Peyer's patch (tissue), 4 donors: ENCODE measurements at regions not wholly inside any gene's neighbourhood (a gene's known extent, or its start where the extent isn't known, plus 50 kb on each side); places are given as distances from the start of the nearest gene placed in this dataset.

Source experiments
- DNase-seq, 3 donors: peaks; one replicate each; pipeline ENCODE4 v3.0.0-alpha.2; 2017 to 2019
- H3K27ac ChIP-seq, 4 donors: fragments of 200-600 bp; sonication (generic); one replicate each; pipeline ENCODE4 v1.5.1; 2016 to 2019
- H3K27me3 ChIP-seq, 2 donors: fragments of 200-600 bp; sonication (generic); one replicate each; pipeline ENCODE4 v1.5.1; 2019
- H3K36me3 ChIP-seq, 3 donors: fragments of 200-600 bp; sonication (generic); one replicate each; pipeline ENCODE4 v1.5.1; 2016 to 2019
- H3K4me1 ChIP-seq, 4 donors: fragments of 200-600 bp; sonication (generic); one replicate each; pipeline ENCODE4 v1.5.1; 2016 to 2019
- H3K4me3 ChIP-seq, 4 donors: fragments of 200-600 bp; sonication (generic); 1 replicate in 3 of 4; 2 replicates in 1 of 4; pipeline ENCODE4 v1.5.1; 2016 to 2019; ENCODE audit warnings: mild to moderate bottlenecking in 1 of 4
- H3K9me3 ChIP-seq, 4 donors: fragments of 200-600 bp; sonication (generic); one replicate each; pipeline ENCODE4 v1.5.1; 2016 to 2019; ENCODE audit warnings: mild to moderate bottlenecking in 1 of 4
- CTCF ChIP-seq, 6 experiments: fragments of 450-650 bp in 4 of 6; fragments of 200-600 bp in 2 of 6; sonication (generic) in 1 of 6; IDR thresholded peaks; one replicate each; pipeline ENCODE4 v1.5.1; 2017 to 2019; ENCODE audit warnings: antibody characterized with exemption in 6 of 6, mild to moderate bottlenecking in 3 of 6, moderate library complexity in 1 of 6
- POLR2A ChIP-seq, 2 donors: fragments of 450-650 bp; IDR thresholded peaks; one replicate each; pipeline ENCODE4 v1.5.1; 2017; ENCODE audit warnings: antibody characterized with exemption in 2 of 2, mild to moderate bottlenecking in 2 of 2, moderate library complexity in 2 of 2

- no peak for DNase-seq
- no peaks in the 10 kb centered on the region for H3K9me3 ChIP-seq
- H3K4me1 ChIP-seq = no peaks in the 10 kb centered on the region
- H3K27me3 ChIP-seq = no peaks in the 10 kb centered on the region
- no peak overlapping the region for H3K27ac ChIP-seq
- H3K4me3 ChIP-seq = no peak overlapping the region
- TF ChIP-seq POLR2A (IDR thresholded peaks at IDR 0.05) (no peak), CTCF (IDR thresholded peaks at IDR 0.05) (no peak)
- H3K36me3 ChIP-seq = no peaks in the 10 kb centered on the region
Measured at GRCh38 chr4:14152834-14153519, 525.5 kb upstream of the BOD1L1 start.

- no peaks in the 10 kb centered on the region for H3K27me3 ChIP-seq
- no peaks in the 10 kb centered on the region for H3K36me3 ChIP-seq
- H3K4me3 ChIP-seq = no peak overlapping the region
Measured at GRCh38 chr4:14155803-14156202, 528.3 kb upstream of the BOD1L1 start.

GRCh38 chr4:14157262-14157661, 529.7 kb upstream of the BOD1L1 start:
- Histone ChIP-seq H3K4me1 (no peaks in the 10 kb centered on the region), H3K4me3 (no peak overlapping the region), H3K27ac (no peak overlapping the region), H3K27me3 (no peaks in the 10 kb centered on the region), H3K36me3 (no peaks in the 10 kb centered on the region), H3K9me3 (no peaks in the 10 kb centered on the region)
- TF ChIP-seq CTCF (IDR thresholded peaks at IDR 0.05) (no peak), POLR2A (IDR thresholded peaks at IDR 0.05) (no peak)
- DNase-seq = no peak

More at GRCh38 chr4:14155803-14156202, 528.3 kb upstream of the BOD1L1 start:
- Histone ChIP-seq H3K27ac (no peak overlapping the region), H3K4me1 (no peaks in the 10 kb centered on the region), H3K9me3 (no peaks in the 10 kb centered on the region)
- TF ChIP-seq CTCF (IDR thresholded peaks at IDR 0.05) (no peak), POLR2A (IDR thresholded peaks at IDR 0.05) (no peak)
- no peak for DNase-seq

GRCh38 chr4:14165222-14165920, 537.8 kb upstream of the BOD1L1 start:
- H3K27ac ChIP-seq = peak overlapping the region in 1 of 4 donors; percentile 52
- no peaks in the 10 kb centered on the region for H3K4me1 ChIP-seq
- peak in 1 of 3 donors; percentile 46 for DNase-seq
- H3K9me3 ChIP-seq = no peaks in the 10 kb centered on the region
- no peaks in the 10 kb centered on the region for H3K36me3 ChIP-seq
- H3K4me3 ChIP-seq = no peak overlapping the region
- TF ChIP-seq CTCF (IDR thresholded peaks at IDR 0.05) = no peak
- no peak for TF ChIP-seq POLR2A (IDR thresholded peaks at IDR 0.05)
- no peaks in the 10 kb centered on the region for H3K27me3 ChIP-seq

GRCh38 chr4:14167876-14168510, 540.5 kb upstream of the BOD1L1 start:
- H3K27me3 ChIP-seq = no peaks in the 10 kb centered on the region
- DNase-seq = no peak
- no peaks in the 10 kb centered on the region for H3K4me1 ChIP-seq
- no peaks in the 10 kb centered on the region for H3K9me3 ChIP-seq
- TF ChIP-seq POLR2A (IDR thresholded peaks at IDR 0.05) = no peak
- TF ChIP-seq CTCF (IDR thresholded peaks at IDR 0.05) = no peak
- no peak overlapping the region for H3K4me3 ChIP-seq
- H3K27ac ChIP-seq = no peak overlapping the region
- H3K36me3 ChIP-seq = no peaks in the 10 kb centered on the region
